ENCODE measurements at regions not wholly inside any gene's neighbourhood (a gene's known extent, or its start where the extent isn't known, plus 50 kb on each side); places are given as distances from the start of the nearest gene placed in this dataset.

DNA sequence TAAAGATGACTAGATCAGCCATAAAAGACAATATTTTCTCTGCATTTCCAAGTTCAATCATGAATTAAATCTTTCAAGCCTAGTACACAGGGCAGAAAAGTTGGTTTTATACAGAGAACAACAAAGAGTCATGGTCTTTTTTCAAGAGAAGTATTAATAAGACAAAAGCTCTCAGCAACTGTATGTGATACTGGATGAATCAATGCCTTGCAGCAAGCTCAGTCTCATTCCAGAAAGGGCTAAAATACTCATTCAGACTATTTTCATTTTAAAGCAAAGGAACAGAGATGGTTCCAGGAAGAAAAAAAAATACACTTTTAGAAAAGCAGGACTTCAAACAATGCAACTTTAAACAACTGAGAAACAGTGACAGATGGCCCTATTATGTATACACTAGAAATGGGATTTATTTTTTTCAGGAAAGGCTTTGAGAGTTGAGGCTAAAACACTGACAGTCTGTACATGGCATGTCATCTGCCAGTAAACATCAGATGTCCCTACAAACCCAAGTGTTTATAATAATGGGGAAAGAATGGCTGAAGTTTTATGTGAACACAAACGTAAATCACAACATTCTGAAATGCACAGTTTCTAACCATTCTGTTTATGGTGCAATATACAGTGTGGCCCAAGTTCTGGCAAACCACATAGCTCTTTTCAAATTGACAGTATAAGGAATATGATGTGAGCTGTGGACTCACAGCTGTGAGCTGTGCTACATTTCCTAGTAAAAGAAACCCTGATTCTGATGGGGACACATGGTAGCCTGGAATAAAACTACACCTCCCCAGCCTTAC is 114.3 kb upstream of the DST start:
- no peaks in the 10 kb centered on the region for H3K9me3 ChIP-seq
- ATAC-seq (ENCODE audit: low FRiP score in 2 of 2), result no peak
- no peak overlapping the region for H3K4me3 ChIP-seq
- 32 to 52% methylated on average over 1 of the region's 1 CpG for WGBS, 2 donors
- H3K27ac ChIP-seq, result peak overlapping the region in 3 of 4 donors; percentile 2 to 58 (median 51)
- TF ChIP-seq EP300 (IDR thresholded peaks at IDR 0.05) (no peak), POLR2A (IDR thresholded peaks at IDR 0.05) (no peak), POLR2AphosphoS5 (IDR thresholded peaks at IDR 0.05) (no peak), CTCF (IDR thresholded peaks at IDR 0.05) (no peak)
- no peaks in the 10 kb centered on the region for H3K36me3 ChIP-seq
- no peaks in the 10 kb centered on the region for H3K27me3 ChIP-seq
- peaks cover 13 to 23% (median 17%) of the 10 kb centered on the region in 4 donors for H3K4me1 ChIP-seq
- no peak for DNase-seq

- H3K27me3 ChIP-seq, result no peaks in the 10 kb centered on the region
- H3K9me3 ChIP-seq, result no peaks in the 10 kb centered on the region
- no peaks in the 10 kb centered on the region for H3K36me3 ChIP-seq
- WGBS, 2 donors, result 45 to 52% methylated on average over 4 of the region's 4 CpGs
- no peak for TF ChIP-seq POLR2AphosphoS5 (IDR thresholded peaks at IDR 0.05)
- TF ChIP-seq EP300 (IDR thresholded peaks at IDR 0.05), result no peak
- no peak for TF ChIP-seq POLR2A (IDR thresholded peaks at IDR 0.05)
- TF ChIP-seq CTCF (IDR thresholded peaks at IDR 0.05), result no peak
- peak in 1 of 2 donors; percentile 52 for ATAC-seq (ENCODE audit: low FRiP score in 2 of 2)
- H3K4me1 ChIP-seq, result peaks cover 13 to 23% (median 19%) of the 10 kb centered on the region in 4 donors
- no peak overlapping the region for H3K4me3 ChIP-seq
- H3K27ac ChIP-seq, result peak overlapping the region in 3 of 4 donors; percentile 7 to 58 (median 51)
- peak in 1 of 2 donors; percentile 47 for DNase-seq
Observed at GRCh38 chr6:56756219-56756789, 113.6 kb upstream of the DST start.

GRCh38 chr6:56755040-56755439 is 112.4 kb upstream of the DST start:
- no peak overlapping the region for H3K27ac ChIP-seq
- no peaks in the 10 kb centered on the region for H3K9me3 ChIP-seq
- TF ChIP-seq EP300 (IDR thresholded peaks at IDR 0.05) (no peak), POLR2A (IDR thresholded peaks at IDR 0.05) (no peak), CTCF (IDR thresholded peaks at IDR 0.05) (no peak), POLR2AphosphoS5 (IDR thresholded peaks at IDR 0.05) (no peak)
- ATAC-seq (ENCODE audit: low FRiP score in 2 of 2) (no peak), DNase-seq (no peak)
- H3K4me1 ChIP-seq, result peaks cover 13 to 23% (median 19%) of the 10 kb centered on the region in 4 donors
- no peak overlapping the region for H3K4me3 ChIP-seq
- no peaks in the 10 kb centered on the region for H3K27me3 ChIP-seq
- no peaks in the 10 kb centered on the region for H3K36me3 ChIP-seq
- WGBS, 2 donors, result 83 to 88% methylated on average over 2 of the region's 2 CpGs

DNA sequence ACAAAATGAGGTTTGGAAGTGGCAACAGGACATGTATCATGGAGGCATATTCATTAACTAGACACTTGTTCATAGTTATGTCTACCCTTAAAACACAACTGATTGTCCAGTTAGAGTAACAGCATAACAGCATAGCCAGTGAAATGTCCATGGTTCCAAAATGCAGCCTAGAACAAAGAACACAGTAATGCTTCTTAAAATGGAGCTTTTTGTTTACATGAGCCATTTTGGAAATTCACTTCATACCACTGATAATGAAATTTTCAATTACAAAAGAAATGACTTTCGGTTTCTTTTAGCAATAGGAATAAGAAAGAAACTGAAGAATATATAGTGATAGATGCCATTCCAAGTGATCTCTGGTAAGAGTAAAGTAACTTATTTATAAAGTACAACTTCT is 111.1 kb upstream of the DST start:
- H3K9me3 ChIP-seq, result no peaks in the 10 kb centered on the region

More for the DNA sequence above, 111.1 kb upstream of the DST start:
- no peak overlapping the region for H3K27ac ChIP-seq
- H3K4me3 ChIP-seq, result no peak overlapping the region
- no peaks in the 10 kb centered on the region for H3K27me3 ChIP-seq
- DNase-seq (no peak), ATAC-seq (ENCODE audit: low FRiP score in 2 of 2) (no peak)
- TF ChIP-seq POLR2AphosphoS5 (IDR thresholded peaks at IDR 0.05), result no peak
- TF ChIP-seq EP300 (IDR thresholded peaks at IDR 0.05), result no peak
- TF ChIP-seq POLR2A (IDR thresholded peaks at IDR 0.05), result no peak
- no peak for TF ChIP-seq CTCF (IDR thresholded peaks at IDR 0.05)
- 73 to 84% methylated on average over 1 of the region's 1 CpG for WGBS, 2 donors
- peaks cover 13 to 23% (median 21%) of the 10 kb centered on the region in 4 donors for H3K4me1 ChIP-seq
- no peaks in the 10 kb centered on the region for H3K36me3 ChIP-seq

Measured in upper lobe of left lung (tissue), 6 donors.